ENCODE measurements at regions not wholly inside any gene's neighbourhood (a gene's known extent, or its start where the extent isn't known, plus 50 kb on each side); places are given as distances from the start of the nearest gene placed in this dataset.
"Not testable (repeated sequence)": the region's sequence is repeated elsewhere in the genome, so short reads cannot be mapped to it uniquely, and the experiment has no call there.

GRCh38 chr1:9466780-9467758 is 72.2 kb upstream of the SLC25A33 start:
- no peak for FAIRE-seq
- no peak for DNase-seq (ENCODE audit: insufficient read length, low spot score)
- no peak for TF ChIP-seq POLR2A (IDR thresholded peaks at IDR 0.05; ENCODE audit: low read depth, low read length)

DNA sequence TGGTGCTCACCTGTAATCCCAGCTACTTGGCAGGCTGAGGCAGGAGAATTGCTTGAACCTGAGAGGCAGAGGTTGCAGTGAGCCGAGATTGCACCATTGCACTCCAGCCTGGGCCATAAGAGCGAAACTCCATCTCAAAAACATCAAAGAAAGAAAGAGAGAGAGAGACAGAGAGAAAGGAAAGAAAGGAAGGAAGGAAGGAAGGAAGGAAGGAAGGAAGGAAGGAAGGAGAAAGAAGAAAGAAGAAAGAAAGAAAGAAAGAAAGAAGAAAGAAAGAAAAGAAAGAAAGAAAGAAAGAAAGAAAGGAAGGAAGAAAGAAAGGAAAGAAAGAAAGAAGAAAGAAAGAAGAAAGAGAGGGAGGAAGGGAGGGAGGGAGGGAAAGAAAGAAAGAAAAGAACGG is 69.4 kb upstream of the SLC25A33 start:
- not testable (repeated sequence) for DNase-seq (ENCODE audit: insufficient read length, low spot score); FAIRE-seq

DNA sequence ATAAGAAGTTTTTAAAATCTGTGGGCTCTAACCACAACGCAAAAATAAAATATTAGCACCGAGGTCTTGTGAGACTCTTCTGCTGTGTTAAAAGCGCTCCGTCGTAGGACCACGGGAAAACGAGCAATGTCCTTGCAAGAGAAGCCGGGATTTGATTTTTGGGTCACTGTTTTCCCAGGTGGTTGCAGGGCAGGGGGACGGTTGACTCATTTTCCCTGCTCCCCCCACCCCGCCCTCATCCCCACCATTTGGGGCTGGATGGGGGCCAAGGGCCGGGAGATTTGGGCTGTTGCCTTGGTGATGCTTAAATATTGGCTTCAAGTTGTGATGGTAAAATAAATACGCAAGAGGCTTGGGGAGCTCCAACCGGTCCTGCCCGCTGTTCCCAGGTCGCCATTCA is 67.6 kb upstream of the SLC25A33 start:
- no peak for FAIRE-seq
- no peak for DNase-seq (ENCODE audit: insufficient read length, low spot score)
- no peak for TF ChIP-seq POLR2A (IDR thresholded peaks at IDR 0.05; ENCODE audit: low read depth, low read length)

DNA sequence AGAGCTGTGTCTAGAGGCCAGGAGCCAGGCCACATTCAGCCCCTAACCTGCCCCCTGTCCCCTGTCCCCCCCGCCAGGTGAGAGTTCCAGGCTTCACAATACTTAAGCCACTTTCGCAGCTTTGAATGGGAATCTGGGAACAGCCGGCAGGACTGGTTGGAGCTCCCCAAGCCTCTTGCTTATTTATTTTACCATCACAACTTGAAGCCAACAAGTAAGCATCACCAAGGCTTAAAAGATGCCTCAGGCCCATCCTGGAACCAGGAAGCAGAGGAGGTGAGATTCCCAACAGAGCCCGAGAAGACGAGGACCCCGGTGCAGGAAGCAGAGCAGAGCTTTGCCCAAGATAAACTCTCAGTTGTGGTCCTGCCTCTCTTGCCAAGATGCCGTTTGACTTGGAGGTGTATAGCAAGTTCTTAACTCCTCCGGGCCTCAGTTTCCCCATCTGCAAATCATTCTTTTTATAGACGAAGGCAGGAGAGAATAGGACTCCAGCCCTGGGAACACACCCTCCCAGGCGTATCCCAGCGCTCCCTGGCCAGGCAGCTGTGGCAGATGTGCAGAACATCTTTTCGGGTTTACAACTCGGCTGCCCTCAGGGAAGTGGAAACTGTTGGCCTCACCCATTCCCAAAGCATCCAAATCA is 66.8 kb upstream of the SLC25A33 start:
- no peak for TF ChIP-seq POLR2A (IDR thresholded peaks at IDR 0.05; ENCODE audit: low read depth, low read length)
- no peak for DNase-seq (ENCODE audit: insufficient read length, low spot score)
- no peak for FAIRE-seq

DNA sequence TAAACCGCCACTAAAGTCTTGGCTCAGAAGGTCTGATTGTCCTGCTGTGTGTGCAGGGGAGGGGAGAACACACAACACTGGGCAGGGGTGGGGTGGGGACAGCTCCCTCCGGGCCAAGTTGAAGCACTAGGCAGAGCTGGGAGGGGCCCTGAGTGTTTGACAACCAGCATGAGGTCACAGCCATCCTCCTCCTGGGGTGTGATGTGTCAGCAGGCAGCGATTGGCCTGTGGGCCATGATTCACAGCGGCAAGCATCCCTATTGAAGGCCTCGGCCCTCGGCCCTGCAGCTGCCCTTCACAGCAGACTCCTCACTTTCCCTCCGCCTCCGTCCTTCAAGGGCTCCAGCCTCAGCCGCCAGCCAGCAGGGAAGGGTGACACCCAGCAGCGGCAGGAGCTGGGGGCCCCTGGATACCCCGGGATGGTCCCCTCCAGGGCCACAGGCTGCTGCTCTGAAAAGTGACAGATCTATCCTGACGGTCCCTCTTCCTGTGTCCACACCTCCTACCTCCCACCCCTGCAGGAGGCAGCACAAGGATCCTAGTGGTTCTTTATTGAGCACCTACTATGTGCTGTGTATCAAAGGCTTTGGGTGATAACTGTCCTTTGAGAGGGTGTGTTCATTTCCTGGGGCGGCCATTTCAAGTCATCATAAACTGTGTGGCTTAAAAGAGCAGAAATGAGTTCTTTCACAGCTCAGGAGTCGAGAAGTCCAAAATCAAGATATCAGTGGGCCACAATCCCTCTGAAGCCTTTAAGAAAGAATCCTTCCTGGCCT is 66.0 kb upstream of the SLC25A33 start:
- DNase-seq (ENCODE audit: insufficient read length, low spot score), result peak; percentile 92
- TF ChIP-seq POLR2A (IDR thresholded peaks at IDR 0.05; ENCODE audit: low read depth, low read length), result no peak
- peak; percentile 81 for FAIRE-seq

- DNase-seq (ENCODE audit: insufficient read length, low spot score) (no peak), FAIRE-seq (no peak)
- TF ChIP-seq POLR2A (IDR thresholded peaks at IDR 0.05; ENCODE audit: low read depth, low read length), result no peak
Measured at GRCh38 chr1:9475061-9475627, 64.1 kb upstream of the SLC25A33 start.

DNA sequence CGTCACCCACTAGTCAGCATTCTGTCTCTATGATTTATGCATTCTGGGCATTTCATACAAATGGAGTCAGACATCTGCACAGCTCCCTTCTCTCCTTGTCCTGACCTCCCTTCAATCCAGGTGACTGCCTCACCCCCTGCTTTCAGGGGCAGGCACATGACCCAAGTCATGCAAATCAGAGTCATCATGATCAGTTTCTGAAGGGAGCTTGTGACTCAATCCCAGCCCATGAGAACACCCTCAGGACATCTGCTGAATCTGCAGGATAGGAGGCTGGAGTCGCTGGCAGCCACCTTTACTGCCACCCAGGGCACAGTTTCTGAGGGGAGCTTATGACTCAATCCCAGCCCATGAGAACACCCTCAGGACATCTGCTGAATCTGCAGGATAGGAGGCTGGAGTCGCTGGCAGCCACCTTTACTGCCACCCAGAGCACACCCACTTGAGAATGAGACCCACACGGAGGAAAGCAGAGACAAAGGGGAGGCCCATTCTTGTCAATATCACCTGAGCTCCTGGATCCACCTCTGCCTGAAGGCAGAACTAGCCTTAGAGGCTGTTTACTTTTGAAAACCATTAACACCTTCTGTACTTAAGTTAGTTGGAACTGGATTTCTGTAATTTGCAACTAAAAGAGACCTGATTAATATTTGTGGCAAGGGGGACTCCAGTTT is 62.3 kb upstream of the SLC25A33 start:
- FAIRE-seq (no peak), DNase-seq (ENCODE audit: insufficient read length, low spot score) (peak; percentile 19)
- TF ChIP-seq POLR2A (IDR thresholded peaks at IDR 0.05; ENCODE audit: low read depth, low read length), result no peak

- no peak for TF ChIP-seq POLR2A (IDR thresholded peaks at IDR 0.05; ENCODE audit: low read depth, low read length)
- DNase-seq (ENCODE audit: insufficient read length, low spot score) (no peak), FAIRE-seq (no peak)
Measured at GRCh38 chr1:9477535-9477934, 61.7 kb upstream of the SLC25A33 start.

DNA sequence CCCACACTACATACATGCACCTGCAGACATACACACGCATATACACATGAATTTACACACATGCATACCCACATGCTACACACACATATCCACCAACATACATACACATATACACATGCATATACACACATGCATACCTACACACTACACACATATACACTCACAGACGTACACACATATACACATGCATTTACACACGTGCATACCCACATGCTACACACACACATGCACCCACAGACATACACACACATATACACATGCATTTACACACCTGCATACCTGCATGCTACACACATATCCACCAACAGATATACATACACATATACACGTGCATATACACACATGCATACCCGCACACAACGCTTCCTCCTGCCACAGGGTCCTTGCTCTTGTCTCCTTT is 61.2 kb upstream of the SLC25A33 start:
- no peak for TF ChIP-seq POLR2A (IDR thresholded peaks at IDR 0.05; ENCODE audit: low read depth, low read length)
- DNase-seq (ENCODE audit: insufficient read length, low spot score) (no peak), FAIRE-seq (no peak)

DNA sequence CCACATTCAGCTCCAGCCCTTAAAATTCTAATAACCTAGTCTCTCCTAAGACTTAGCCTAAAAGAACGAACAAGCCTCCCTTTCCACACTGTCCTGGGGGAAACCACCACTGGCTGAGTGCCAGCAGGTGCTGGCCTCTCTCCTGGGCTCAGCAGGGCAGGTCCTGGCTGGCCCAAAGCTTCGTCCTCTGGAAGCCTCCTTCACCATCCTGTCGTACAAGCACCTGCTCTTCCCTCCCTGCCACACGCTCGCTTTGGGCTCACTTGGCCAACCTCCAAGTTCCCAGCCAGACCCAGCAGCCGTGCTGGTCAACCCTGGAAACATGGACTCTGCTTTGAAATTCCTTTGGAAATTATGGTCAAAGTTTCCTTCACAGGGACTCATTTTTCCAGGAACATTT is 58.2 kb upstream of the SLC25A33 start:
- no peak for TF ChIP-seq POLR2A (IDR thresholded peaks at IDR 0.05; ENCODE audit: low read depth, low read length)
- DNase-seq (ENCODE audit: insufficient read length, low spot score) (no peak), FAIRE-seq (no peak)

DNA sequence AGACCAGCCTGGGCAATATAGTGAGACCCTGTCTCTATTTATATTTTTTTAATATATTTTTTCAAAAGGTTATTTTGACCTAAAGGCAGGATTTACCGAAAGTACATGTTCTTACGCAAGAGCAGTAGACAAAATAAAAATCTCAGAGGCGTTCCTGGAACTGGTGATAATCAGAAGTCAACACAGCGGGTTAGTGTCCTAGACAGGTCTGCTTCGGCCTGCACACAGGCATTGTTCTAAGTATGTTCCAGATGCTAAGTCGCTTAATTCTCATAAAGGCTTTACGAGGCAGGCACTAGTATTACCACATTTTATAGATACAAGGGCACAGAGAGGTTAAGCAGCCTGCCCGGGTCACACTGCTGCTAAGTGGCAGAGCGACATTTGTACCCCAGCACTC is 56.9 kb upstream of the SLC25A33 start:
- no peak for TF ChIP-seq POLR2A (IDR thresholded peaks at IDR 0.05; ENCODE audit: low read depth, low read length)
- no peak for FAIRE-seq
- no peak for DNase-seq (ENCODE audit: insufficient read length, low spot score)

GRCh38 chr1:9482816-9483572 is 56.3 kb upstream of the SLC25A33 start:
- DNase-seq (ENCODE audit: insufficient read length, low spot score), result no peak
- TF ChIP-seq POLR2A (IDR thresholded peaks at IDR 0.05; ENCODE audit: low read depth, low read length), result no peak
- no peak for FAIRE-seq

All from H54 (cell line).